ENCODE measurements at regions not wholly inside any gene's neighbourhood (a gene's known extent, or its start where the extent isn't known, plus 50 kb on each side); places are given as distances from the start of the nearest gene placed in this dataset.

- no peak for TF ChIP-seq TAF1 (IDR thresholded peaks at IDR 0.05; ENCODE audit: borderline replicate concordance, insufficient read depth, low read length)
- TF ChIP-seq POLR2AphosphoS5 (IDR thresholded peaks at IDR 0.05; ENCODE audit: low read depth, low read length) = no peak
Measured at GRCh38 chrX:121254336-121254735, 206.9 kb downstream of the GLUD2 start.

Measured in PFSK-1 (cell line).